ENCODE measurements at regions not wholly inside any gene's neighbourhood (a gene's known extent, or its start where the extent isn't known, plus 50 kb on each side); places are given as distances from the start of the nearest gene placed in this dataset.

GRCh38 chr5:145246961-145247744 is 588.0 kb downstream of the PRELID2 start:
- TF ChIP-seq CTCF (IDR thresholded peaks at IDR 0.05; ENCODE audit: borderline replicate concordance, insufficient read depth, low read depth, low read length): no peak
- no peak overlapping the region for H3K4me3 ChIP-seq (ENCODE audit: low read depth, low read length)

GRCh38 chr5:145246379-145246778 is 588.8 kb downstream of the PRELID2 start:
- H3K4me3 ChIP-seq (ENCODE audit: low read depth, low read length): no peak overlapping the region
- no peak for TF ChIP-seq CTCF (IDR thresholded peaks at IDR 0.05; ENCODE audit: borderline replicate concordance, insufficient read depth, low read depth, low read length)

- TF ChIP-seq CTCF (IDR thresholded peaks at IDR 0.05; ENCODE audit: borderline replicate concordance, insufficient read depth, low read depth, low read length): no peak
These were observed 589.8 kb downstream of the PRELID2 start for GRCh38 chr5:145245354-145245753.

GRCh38 chr5:145244788-145245187 is 590.4 kb downstream of the PRELID2 start:
- TF ChIP-seq CTCF (IDR thresholded peaks at IDR 0.05; ENCODE audit: borderline replicate concordance, insufficient read depth, low read depth, low read length): no peak
- no peak overlapping the region for H3K4me3 ChIP-seq (ENCODE audit: low read depth, low read length)

More at GRCh38 chr5:145245354-145245753, 589.8 kb downstream of the PRELID2 start:
- H3K4me3 ChIP-seq (ENCODE audit: low read depth, low read length): no peak overlapping the region

- no peak for TF ChIP-seq CTCF (IDR thresholded peaks at IDR 0.05; ENCODE audit: borderline replicate concordance, insufficient read depth, low read depth, low read length)
- no peak overlapping the region for H3K4me3 ChIP-seq (ENCODE audit: low read depth, low read length)
These were observed 590.9 kb downstream of the PRELID2 start for GRCh38 chr5:145244251-145244650.

GRCh38 chr5:145243016-145243415 is 592.1 kb downstream of the PRELID2 start:
- TF ChIP-seq CTCF (IDR thresholded peaks at IDR 0.05; ENCODE audit: borderline replicate concordance, insufficient read depth, low read depth, low read length): no peak
- H3K4me3 ChIP-seq (ENCODE audit: low read depth, low read length): no peak overlapping the region

- TF ChIP-seq CTCF (IDR thresholded peaks at IDR 0.05; ENCODE audit: borderline replicate concordance, insufficient read depth, low read depth, low read length): no peak
- no peak overlapping the region for H3K4me3 ChIP-seq (ENCODE audit: low read depth, low read length)
These were observed 592.6 kb downstream of the PRELID2 start for GRCh38 chr5:145242551-145242950.

Data from GM12875 (cell line).